Smooth muscle cell (in vitro differentiated cells): ENCODE measurements at regions not wholly inside any gene's neighbourhood (a gene's known extent, or its start where the extent isn't known, plus 50 kb on each side); places are given as distances from the start of the nearest gene placed in this dataset.

Experiments
- DNase-seq: peaks from one replicate; lab custom pipeline; 2025; ENCODE audit not compliant: unreplicated experiment; lab: John Stamatoyannopoulos, UW
- H2AFZ ChIP-seq: fragments of 200-600 bp; sonication (generic); 2 replicates; pipeline ENCODE4 v1.6.0; 2016; ENCODE audit warnings: antibody characterized with exemption, low read depth, mild to moderate bottlenecking
- H3F3A ChIP-seq: fragments of 200-600 bp; sonication (generic); 2 replicates; pipeline ENCODE4 v1.6.0; 2017; ENCODE audit warnings: antibody characterized with exemption, low read depth
- H3K27ac ChIP-seq: fragments of 200-600 bp; sonication (generic); 2 replicates; pipeline ENCODE4 v1.5.1; 2016; ENCODE audit warnings: low read depth, mild to moderate bottlenecking
- H3K27me3 ChIP-seq: fragments of 200-600 bp; sonication (generic); 2 replicates; pipeline ENCODE4 v1.6.1; 2016; ENCODE audit warnings: low read depth, mild to moderate bottlenecking
- H3K36me3 ChIP-seq: fragments of 200-600 bp; sonication (generic); 2 replicates; pipeline ENCODE4 v1.5.1; 2016; ENCODE audit warnings: low read depth
- H3K4me1 ChIP-seq: fragments of 200-600 bp; sonication (generic); 2 replicates; pipeline ENCODE4 v1.5.1; 2016; ENCODE audit warnings: low read depth
- H3K4me2 ChIP-seq: fragments of 200-600 bp; sonication (generic); 2 replicates; pipeline ENCODE4 v1.6.0; 2016; ENCODE audit warnings: mild to moderate bottlenecking
- H3K4me3 ChIP-seq: fragments of 200-600 bp; sonication (generic); 2 replicates; pipeline ENCODE4 v1.5.1; 2016; ENCODE audit warnings: mild to moderate bottlenecking
- H3K79me2 ChIP-seq: fragments of 200-600 bp; sonication (generic); 2 replicates; pipeline ENCODE4 v1.6.0; 2016; ENCODE audit warnings: low read depth, mild to moderate bottlenecking
- H3K9ac ChIP-seq: fragments of 200-600 bp; sonication (generic); 2 replicates; pipeline ENCODE4 v1.6.0; 2016; ENCODE audit warnings: low read depth
- H3K9me3 ChIP-seq: fragments of 200-600 bp; sonication (generic); replicated peaks from 2 replicates; pipeline ENCODE4 v1.5.1; 2016; ENCODE audit warnings: low read depth
- H4K20me1 ChIP-seq: fragments of 200-600 bp; sonication (generic); 2 replicates; pipeline ENCODE4 v1.6.0; 2016; ENCODE audit warnings: low read depth
- CTCF ChIP-seq: fragments of 200-600 bp; sonication (generic); IDR thresholded peaks from 2 replicates; pipeline ENCODE4 v1.5.1; 2017; ENCODE audit warnings: borderline replicate concordance, mild to moderate bottlenecking, antibody characterized with exemption; ENCODE audit not compliant: insufficient read depth, poor library complexity, severe bottlenecking
- WGBS: methylation state at CpG from one replicate; pipeline ENCODE4 v1.1.7; 2016; ENCODE audit warnings: low lambda C conversion rate; 5-methylcytosine and 5-hydroxymethylcytosine counted together

GRCh38 chr6:104604685-104605084 is 255.0 kb downstream of the HACE1 start:
- Histone ChIP-seq H3K27me3 (no peaks in the 10 kb centered on the region), H4K20me1 (no peaks in the 10 kb centered on the region), H3K9me3 (no peaks in the 10 kb centered on the region), H3K4me1 (peaks cover 4% of the 10 kb centered on the region), H3K36me3 (no peaks in the 10 kb centered on the region), H3F3A (no peaks in the 10 kb centered on the region), H3K9ac (no peak overlapping the region), H3K4me3 (no peak overlapping the region), H3K27ac (no peak overlapping the region), H3K79me2 (no peaks in the 10 kb centered on the region), H2AFZ (no peak overlapping the region), H3K4me2 (no peak overlapping the region)
- no peak for DNase-seq
- no peak for TF ChIP-seq CTCF
- 86% methylated on average over 2 of the region's 2 CpGs for WGBS

- WGBS, result 97% methylated on average over 1 of the region's 1 CpG
- Histone ChIP-seq H3K4me3 (no peak overlapping the region), H3K36me3 (no peaks in the 10 kb centered on the region), H4K20me1 (no peaks in the 10 kb centered on the region), H3F3A (no peaks in the 10 kb centered on the region), H3K9ac (no peak overlapping the region), H2AFZ (no peak overlapping the region), H3K4me1 (peaks cover 4% of the 10 kb centered on the region), H3K79me2 (no peaks in the 10 kb centered on the region), H3K27ac (no peak overlapping the region), H3K4me2 (no peak overlapping the region), H3K27me3 (no peaks in the 10 kb centered on the region), H3K9me3 (no peaks in the 10 kb centered on the region)
- no peak for TF ChIP-seq CTCF
- no peak for DNase-seq
These were observed 256.5 kb downstream of the HACE1 start for GRCh38 chr6:104603108-104603745.

GRCh38 chr6:104601721-104602120 is 258.0 kb downstream of the HACE1 start:
- WGBS, result 69% methylated on average over 3 of the region's 3 CpGs

More at GRCh38 chr6:104601721-104602120, 258.0 kb downstream of the HACE1 start:
- no peak overlapping the region for H3K9ac ChIP-seq
- H3K79me2 ChIP-seq, result no peaks in the 10 kb centered on the region
- no peak overlapping the region for H2AFZ ChIP-seq
- no peaks in the 10 kb centered on the region for H3K27me3 ChIP-seq
- DNase-seq, result no peak
- no peaks in the 10 kb centered on the region for H4K20me1 ChIP-seq
- no peaks in the 10 kb centered on the region for H3F3A ChIP-seq
- H3K27ac ChIP-seq, result no peak overlapping the region
- no peaks in the 10 kb centered on the region for H3K9me3 ChIP-seq
- no peak overlapping the region for H3K4me3 ChIP-seq
- no peaks in the 10 kb centered on the region for H3K36me3 ChIP-seq
- no peak overlapping the region for H3K4me2 ChIP-seq
- peaks cover 4% of the 10 kb centered on the region for H3K4me1 ChIP-seq
- TF ChIP-seq CTCF, result no peak
